OCI-LY3 (cell line): ENCODE measurements at regions not wholly inside any gene's neighbourhood (a gene's known extent, or its start where the extent isn't known, plus 50 kb on each side); places are given as distances from the start of the nearest gene placed in this dataset.

ENCODE experiments used
- EZH2phosphoT487 ChIP-seq: fragments of 200-600 bp; shearing (Covaris generic); IDR thresholded peaks from 2 replicates; pipeline ENCODE4 v1.6.1; 2018; ENCODE audit warnings: antibody characterized with exemption, mixed run types, low read depth
- TF ChIP-seq, protein P1 (sequence below): fragments of 200-600, 300-600 bp; sonication (generic); IDR thresholded peaks from 2 replicates; pipeline ENCODE4 v1.5.1; 2014; ENCODE audit warnings: antibody characterized with exemption, low read length, low read depth

DNA sequence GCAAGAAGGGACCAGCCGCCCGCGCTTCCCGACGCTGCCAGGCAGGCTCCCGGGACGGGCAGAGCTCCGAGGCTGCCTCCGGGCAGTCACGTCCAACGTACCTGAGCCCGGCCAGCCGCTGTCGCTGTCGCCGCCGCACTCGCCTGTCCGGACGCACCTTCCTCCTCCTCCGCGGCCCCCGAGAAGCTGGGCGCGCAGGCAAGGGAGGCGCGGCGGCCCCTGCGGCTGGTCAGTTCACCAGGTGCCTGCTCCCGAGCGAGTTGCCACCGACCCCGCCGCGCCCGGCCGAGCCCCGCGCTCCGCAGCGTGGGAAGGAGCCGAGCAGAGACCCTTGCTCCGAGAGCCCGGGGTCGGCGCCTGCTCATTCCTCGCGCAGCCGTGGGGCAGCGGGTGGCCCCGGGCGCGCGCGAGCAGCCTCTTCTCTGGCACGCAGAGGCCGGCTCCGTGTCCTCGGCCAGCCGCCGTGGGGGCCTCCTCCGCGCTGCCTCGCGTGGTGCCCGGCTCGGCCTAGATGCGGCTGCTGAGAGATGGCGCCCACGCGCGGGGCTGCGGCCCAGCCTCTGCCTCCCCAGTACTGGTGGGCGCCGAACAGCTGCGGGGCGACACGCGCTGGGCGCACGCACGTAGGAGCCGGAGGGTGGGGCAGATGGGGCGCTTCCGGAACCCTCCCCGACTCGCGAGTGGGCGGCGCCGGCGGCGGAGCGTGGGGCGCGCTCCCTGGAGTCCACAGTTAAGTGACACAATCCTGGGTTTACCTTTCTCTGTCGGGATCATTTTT lies 419.4 kb downstream of the UQCRFS1 start:
- TF ChIP-seq, protein P1, sequence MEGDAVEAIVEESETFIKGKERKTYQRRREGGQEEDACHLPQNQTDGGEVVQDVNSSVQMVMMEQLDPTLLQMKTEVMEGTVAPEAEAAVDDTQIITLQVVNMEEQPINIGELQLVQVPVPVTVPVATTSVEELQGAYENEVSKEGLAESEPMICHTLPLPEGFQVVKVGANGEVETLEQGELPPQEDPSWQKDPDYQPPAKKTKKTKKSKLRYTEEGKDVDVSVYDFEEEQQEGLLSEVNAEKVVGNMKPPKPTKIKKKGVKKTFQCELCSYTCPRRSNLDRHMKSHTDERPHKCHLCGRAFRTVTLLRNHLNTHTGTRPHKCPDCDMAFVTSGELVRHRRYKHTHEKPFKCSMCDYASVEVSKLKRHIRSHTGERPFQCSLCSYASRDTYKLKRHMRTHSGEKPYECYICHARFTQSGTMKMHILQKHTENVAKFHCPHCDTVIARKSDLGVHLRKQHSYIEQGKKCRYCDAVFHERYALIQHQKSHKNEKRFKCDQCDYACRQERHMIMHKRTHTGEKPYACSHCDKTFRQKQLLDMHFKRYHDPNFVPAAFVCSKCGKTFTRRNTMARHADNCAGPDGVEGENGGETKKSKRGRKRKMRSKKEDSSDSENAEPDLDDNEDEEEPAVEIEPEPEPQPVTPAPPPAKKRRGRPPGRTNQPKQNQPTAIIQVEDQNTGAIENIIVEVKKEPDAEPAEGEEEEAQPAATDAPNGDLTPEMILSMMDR = no peak
- TF ChIP-seq EZH2phosphoT487 = no peak
